HCT116 (cell line): ENCODE measurements at regions not wholly inside any gene's neighbourhood (a gene's known extent, or its start where the extent isn't known, plus 50 kb on each side); places are given as distances from the start of the nearest gene placed in this dataset.

Experiments used
- ATAC-seq: fragments of 200-7000 bp; cut with Tn5 transposase; 2 replicates; pipeline ENCODE4 v1.9.1; 2020; ENCODE audit warnings: mild to moderate bottlenecking, moderate library complexity
- BruUV-seq: library from RNA; stranded (reverse); fragments of 400-500 nt; replicated peaks from 2 replicates; lab custom pipeline; 2021; lab: Mats Ljungman, UMichigan
- CTCF ChIA-PET: fragments of 300-600 bp; sonication (Branson Sonifier 250); formaldehyde crosslinking; loops from one replicate; lab custom pipeline; 2021; ENCODE audit warnings: antibody characterized with exemption; lab: Charles Lee
- POLR2A ChIA-PET: fragments of 300-600, 350-600 bp; sonication (Branson Sonifier 250); formaldehyde crosslinking; loops from one replicate; lab custom pipeline; 2021; ENCODE audit warnings: antibody characterized with exemption; lab: Charles Lee
- RAD21 ChIA-PET, 2 experiments: fragments of 300-600 bp; sonication (Branson Sonifier 250); formaldehyde crosslinking; loops; one replicate each; lab custom pipeline; 2023; ENCODE audit warnings: low total read pairs in 2 of 2; ENCODE audit not compliant: uncharacterized antibody in 2 of 2, unreplicated experiment in 2 of 2, low non-redundant PET in 1 of 2; lab: Charles Lee
- DNase-seq: peaks from one replicate; pipeline ENCODE4 v3.0.0-alpha.2; 2010; ENCODE audit warnings: low read depth, low spot score
- H2AFZ ChIP-seq: fragments of 200-600 bp; shearing (Covaris generic), sonication (generic); 2 replicates; pipeline ENCODE4 v1.6.1; 2017; ENCODE audit warnings: low read depth, mixed run types, mixed read lengths, antibody characterized with exemption, low read length; ENCODE audit not compliant: poor library complexity, severe bottlenecking
- H3K27ac ChIP-seq: 2 replicates; pipeline ENCODE4 v1.5.1; 2012; ENCODE audit warnings: low read depth, low read length
- H3K27me3 ChIP-seq: fragments of 200-600 bp; sonication (generic); 2 replicates; pipeline ENCODE4 v1.6.1; 2016; ENCODE audit warnings: mixed run types, low read length, mixed read lengths; ENCODE audit not compliant: insufficient read depth
- H3K36me3 ChIP-seq, 2 experiments: fragments of 200-500 bp in 1 of 2; fragments of 200-600 bp in 1 of 2; sonication (Bioruptor generic) in 1 of 2; sonication (generic) in 1 of 2; 2 replicates each; pipeline versions ENCODE4 v1.5.1 to v1.6.1; 2014 to 2016; ENCODE audit warnings: low read length in 2 of 2, inconsistent platforms in 1 of 2, mixed read lengths in 1 of 2, mixed run types in 1 of 2; ENCODE audit not compliant: insufficient read depth in 2 of 2, control insufficient read depth in 1 of 2
- H3K4me1 ChIP-seq, 2 experiments: fragments of 200-600 bp in 1 of 2; sonication (generic) in 1 of 2; 2 replicates each; pipeline versions ENCODE4 v1.5.1 to v1.6.1; 2012 to 2017; ENCODE audit warnings: low read length in 2 of 2, inconsistent platforms in 1 of 2, mild to moderate bottlenecking in 1 of 2, mixed read lengths in 1 of 2, mixed run types in 1 of 2, moderate library complexity in 1 of 2; ENCODE audit not compliant: insufficient read depth in 2 of 2, control insufficient read depth in 1 of 2
- H3K4me2 ChIP-seq: fragments of 200-600 bp; sonication (generic); 2 replicates; pipeline ENCODE4 v1.6.1; 2017; ENCODE audit warnings: mixed run types, low read length, mixed read lengths
- H3K4me3 ChIP-seq, 2 experiments: fragments of 200-600 bp in 1 of 2; sonication (generic) in 1 of 2; replicated peaks in 1 of 2; 2 replicates each; pipeline ENCODE4 v1.5.1; 2011 to 2016; ENCODE audit warnings: low read length in 2 of 2, control low read depth in 1 of 2, low read depth in 1 of 2, mild to moderate bottlenecking in 1 of 2, mixed read lengths in 1 of 2, mixed run types in 1 of 2
- H3K79me2 ChIP-seq: fragments of 200-600 bp; sonication (generic); 2 replicates; pipeline ENCODE4 v1.6.1; 2017; ENCODE audit warnings: mild to moderate bottlenecking, mixed run types, low read length, moderate library complexity, mixed read lengths; ENCODE audit not compliant: insufficient read depth
- H3K9ac ChIP-seq: fragments of 200-600 bp; sonication (generic); 2 replicates; pipeline ENCODE4 v1.6.1; 2016; ENCODE audit warnings: low read length, mixed read lengths
- H3K9me2 ChIP-seq: fragments of 200-600 bp; sonication (generic), shearing (Covaris generic); 2 replicates; pipeline ENCODE4 v1.6.1; 2017; ENCODE audit warnings: mixed run types, mild to moderate bottlenecking, moderate library complexity; ENCODE audit not compliant: insufficient read depth
- H3K9me3 ChIP-seq, 2 experiments: fragments of 200-500 bp in 1 of 2; fragments of 200-600 bp in 1 of 2; sonication (Bioruptor generic) in 1 of 2; sonication (generic) in 1 of 2; 2 replicates each; pipeline ENCODE4 v1.6.1; 2014 to 2017; ENCODE audit warnings: low read length in 2 of 2, mixed read lengths in 2 of 2, inconsistent platforms in 1 of 2, low read depth in 1 of 2, mild to moderate bottlenecking in 1 of 2, mixed run types in 1 of 2, moderate library complexity in 1 of 2; ENCODE audit not compliant: control insufficient read depth in 1 of 2, insufficient read depth in 1 of 2
- H4K20me1 ChIP-seq: fragments of 200-600 bp; sonication (generic), shearing (Covaris generic); 2 replicates; pipeline ENCODE4 v1.6.1; 2017; ENCODE audit warnings: mixed run types, mild to moderate bottlenecking, moderate library complexity; ENCODE audit not compliant: insufficient read depth
- ATF3 ChIP-seq: IDR thresholded peaks from 2 replicates; pipeline ENCODE4 v1.6.1; 2012
- CTCF ChIP-seq, 3 experiments: fragments of 200-600 bp in 1 of 3; sonication (generic) in 1 of 3; IDR thresholded peaks in 2 of 3; conservative IDR thresholded peaks in 1 of 3; 2 replicates each; pipeline ENCODE4 v1.5.1; 2012 to 2017; ENCODE audit warnings: low read depth in 2 of 3, low read length in 2 of 3, antibody characterized with exemption in 1 of 3, borderline replicate concordance in 1 of 3, control low read depth in 1 of 3, mild to moderate bottlenecking in 1 of 3, mixed read lengths in 1 of 3, mixed run types in 1 of 3, moderate library complexity in 1 of 3; ENCODE audit not compliant: insufficient read depth in 1 of 3
- EZH2phosphoT487 ChIP-seq: fragments of 200-600 bp; IDR thresholded peaks from 2 replicates; pipeline ENCODE4 v1.6.1; 2018; ENCODE audit warnings: antibody characterized with exemption, borderline replicate concordance
- FOSL1 ChIP-seq: IDR thresholded peaks from 2 replicates; pipeline ENCODE4 v1.6.1; 2012; ENCODE audit warnings: low read depth
- JUND ChIP-seq: IDR thresholded peaks from 2 replicates; pipeline ENCODE4 v1.6.1; 2012
- MAX ChIP-seq: IDR thresholded peaks from 2 replicates; pipeline ENCODE4 v1.6.1; 2012
- POLR2A ChIP-seq: IDR thresholded peaks from 2 replicates; pipeline ENCODE4 v1.7.0; 2011; ENCODE audit warnings: borderline replicate concordance; ENCODE audit not compliant: insufficient read depth, insufficient read length; ENCODE audit errors: extremely low read depth
- RAD21 ChIP-seq: IDR thresholded peaks from 2 replicates; pipeline ENCODE4 v1.6.1; 2012; ENCODE audit warnings: low read depth, mild to moderate bottlenecking
- REST ChIP-seq: IDR thresholded peaks from 2 replicates; pipeline ENCODE4 v1.6.1; 2012; ENCODE audit warnings: low read depth
- SIN3A ChIP-seq: IDR thresholded peaks from 2 replicates; pipeline ENCODE4 v1.6.1; 2012; ENCODE audit warnings: low read depth
- SP1 ChIP-seq: IDR thresholded peaks from 2 replicates; pipeline ENCODE4 v1.6.1; 2012; ENCODE audit warnings: low read depth
- TCF7L2 ChIP-seq: IDR thresholded peaks from 2 replicates; pipeline ENCODE4 v1.7.0; 2011; ENCODE audit warnings: borderline replicate concordance, inconsistent platforms; ENCODE audit not compliant: insufficient read depth, insufficient read length; ENCODE audit errors: extremely low read depth
- YY1 ChIP-seq: IDR thresholded peaks from 2 replicates; pipeline ENCODE4 v1.6.1; 2011; ENCODE audit warnings: low read length, low read depth, moderate library complexity, mild to moderate bottlenecking; ENCODE audit not compliant: insufficient replicate concordance; ENCODE audit errors: extremely low read depth
- ZBTB33 ChIP-seq: IDR thresholded peaks from 2 replicates; pipeline ENCODE4 v1.6.1; 2011; ENCODE audit warnings: mild to moderate bottlenecking, low read length, moderate library complexity; ENCODE audit not compliant: insufficient replicate concordance; ENCODE audit errors: extremely low read depth
- intact Hi-C: fragments of 100-400 bp; cut with micrococcal nuclease; formaldehyde crosslinking; loops from 2 replicates; pipeline ENCODE4 v1.10.0; 2022

- TF ChIP-seq ZBTB33 (no peak), SIN3A (no peak), YY1 (no peak), JUND (no peak)
Observed at GRCh38 chr6:44504301-44504791, 116.8 kb downstream of the CDC5L start (continued).

GRCh38 chr6:44505751-44506150, 118.2 kb downstream of the CDC5L start:
- Histone ChIP-seq H2AFZ (no peak overlapping the region), H4K20me1 (no peaks in the 10 kb centered on the region), H3K79me2 (no peaks in the 10 kb centered on the region), H3K4me1 (no peaks in the 10 kb centered on the region), H3K27ac (no peak overlapping the region), H3K4me3 (no peak overlapping the region), H3K9me2 (no peaks in the 10 kb centered on the region), H3K36me3 (no peaks in the 10 kb centered on the region), H3K9me3 (no peaks in the 10 kb centered on the region), H3K27me3 (no peaks in the 10 kb centered on the region), H3K4me2 (no peak overlapping the region), H3K9ac (no peak overlapping the region)
- ChIA-PET CTCF (no interaction called here), RAD21 (no interaction called here), POLR2A (no interaction called here)
- BruUV-seq, result no TSS peak
- ATAC-seq, result no peak
- DNase-seq, result no peak
- intact Hi-C loops, result no loop called here
- TF ChIP-seq ATF3 (no peak), SP1 (no peak), POLR2A (no peak), CTCF (IDR thresholded peaks at IDR 0.05 in 2 of 3, conservative IDR thresholded peaks at IDR 0.05 in 1 of 3; ENCODE audit: borderline replicate concordance in 1 of 3, insufficient read depth in 1 of 3, low read depth in 2 of 3, low read length in 2 of 3) (no peak), JUND (no peak), ZBTB33 (no peak), EZH2phosphoT487 (no peak), SIN3A (no peak), MAX (no peak), TCF7L2 (no peak), REST (no peak), YY1 (no peak), FOSL1 (no peak), RAD21 (no peak)
